ENCODE measurements at regions not wholly inside any gene's neighbourhood (a gene's known extent, or its start where the extent isn't known, plus 50 kb on each side); places are given as distances from the start of the nearest gene placed in this dataset.

GRCh38 chr16:55138298-55138697, 185.7 kb upstream of the IRX6 start:
- Histone ChIP-seq H3K27me3 (no peaks in the 10 kb centered on the region), H3K27ac (no peak overlapping the region), H3K36me3 (no peaks in the 10 kb centered on the region), H3K4me3 (no peak overlapping the region), H3K9me3 (no peaks in the 10 kb centered on the region), H3K4me1 (no peaks in the 10 kb centered on the region)
- intact Hi-C loops (cut with DNase I), result no loop called here
- TF ChIP-seq POLR2A (IDR thresholded peaks at IDR 0.05), result no peak
- no peak for TF ChIP-seq CTCF (IDR thresholded peaks at IDR 0.05)
- no peak for TF ChIP-seq POLR2AphosphoS5 (IDR thresholded peaks at IDR 0.05; ENCODE audit: insufficient read depth in 1 of 2, low read depth in 1 of 2)
- DNase-seq (ENCODE audit: extremely low spot score in 2 of 2), result no peak

GRCh38 chr16:55142405-55142804, 181.6 kb upstream of the IRX6 start:
- Histone ChIP-seq H3K36me3 (no peaks in the 10 kb centered on the region), H3K9me3 (no peaks in the 10 kb centered on the region), H3K4me1 (no peaks in the 10 kb centered on the region), H3K27me3 (no peaks in the 10 kb centered on the region), H3K27ac (no peak overlapping the region), H3K4me3 (no peak overlapping the region)
- no peak for DNase-seq (ENCODE audit: extremely low spot score in 2 of 2)
- intact Hi-C loops (cut with DNase I), result no loop called here
- no peak for TF ChIP-seq CTCF (IDR thresholded peaks at IDR 0.05)
- TF ChIP-seq POLR2A (IDR thresholded peaks at IDR 0.05), result no peak
- no peak for TF ChIP-seq POLR2AphosphoS5 (IDR thresholded peaks at IDR 0.05; ENCODE audit: insufficient read depth in 1 of 2, low read depth in 1 of 2)

GRCh38 chr16:55144651-55145050, 179.4 kb upstream of the IRX6 start:
- Histone ChIP-seq H3K27ac (no peak overlapping the region), H3K4me1 (no peaks in the 10 kb centered on the region), H3K36me3 (no peaks in the 10 kb centered on the region), H3K9me3 (no peaks in the 10 kb centered on the region), H3K4me3 (no peak overlapping the region), H3K27me3 (no peaks in the 10 kb centered on the region)
- no peak for DNase-seq (ENCODE audit: extremely low spot score in 2 of 2)
- TF ChIP-seq POLR2A (IDR thresholded peaks at IDR 0.05) (no peak), CTCF (IDR thresholded peaks at IDR 0.05) (no peak), POLR2AphosphoS5 (IDR thresholded peaks at IDR 0.05; ENCODE audit: insufficient read depth in 1 of 2, low read depth in 1 of 2) (no peak)
- intact Hi-C loops (cut with DNase I), result no loop called here

- H3K4me1 ChIP-seq, result no peaks in the 10 kb centered on the region
- TF ChIP-seq POLR2A (IDR thresholded peaks at IDR 0.05), result no peak
- no peak for TF ChIP-seq CTCF (IDR thresholded peaks at IDR 0.05)
- TF ChIP-seq POLR2AphosphoS5 (IDR thresholded peaks at IDR 0.05; ENCODE audit: insufficient read depth in 1 of 2, low read depth in 1 of 2), result no peak
- no peak overlapping the region for H3K27ac ChIP-seq
- intact Hi-C loops (cut with DNase I), result no loop called here
- no peak for DNase-seq (ENCODE audit: extremely low spot score in 2 of 2)
- no peaks in the 10 kb centered on the region for H3K27me3 ChIP-seq
- H3K9me3 ChIP-seq, result no peaks in the 10 kb centered on the region
- H3K4me3 ChIP-seq, result no peak overlapping the region
- no peaks in the 10 kb centered on the region for H3K36me3 ChIP-seq
Measured at GRCh38 chr16:55145771-55146603, 178.0 kb upstream of the IRX6 start.

GRCh38 chr16:55146966-55147365, 177.0 kb upstream of the IRX6 start:
- DNase-seq (ENCODE audit: extremely low spot score in 2 of 2), result no peak
- H3K4me3 ChIP-seq, result no peak overlapping the region
- no peaks in the 10 kb centered on the region for H3K9me3 ChIP-seq
- no peaks in the 10 kb centered on the region for H3K27me3 ChIP-seq
- no peaks in the 10 kb centered on the region for H3K36me3 ChIP-seq
- TF ChIP-seq POLR2AphosphoS5 (IDR thresholded peaks at IDR 0.05; ENCODE audit: insufficient read depth in 1 of 2, low read depth in 1 of 2) (no peak), CTCF (IDR thresholded peaks at IDR 0.05) (no peak), POLR2A (IDR thresholded peaks at IDR 0.05) (no peak)
- intact Hi-C loops (cut with DNase I), result no loop called here
- H3K27ac ChIP-seq, result no peak overlapping the region
- peaks cover 5% of the 10 kb centered on the region for H3K4me1 ChIP-seq

Measured in vagina (tissue), 2 donors.